22Rv1 (cell line): ENCODE measurements at regions not wholly inside any gene's neighbourhood (a gene's known extent, or its start where the extent isn't known, plus 50 kb on each side); places are given as distances from the start of the nearest gene placed in this dataset.

ENCODE experiments used
- H3K27ac ChIP-seq: fragments of 450-650 bp; 2 replicates; pipeline ENCODE4 v1.5.1; 2017
- CTCF ChIP-seq: fragments of 450-650 bp; IDR thresholded peaks from 2 replicates; pipeline ENCODE4 v1.5.1; 2017; ENCODE audit warnings: mild to moderate bottlenecking
- ZFX ChIP-seq: fragments of 450-650 bp; IDR thresholded peaks from 2 replicates; pipeline ENCODE4 v1.6.1; 2017; ENCODE audit warnings: antibody characterized with exemption, borderline replicate concordance

GRCh38 chr5:54668096-54668495, 150.5 kb downstream of the SNX18 start:
- TF ChIP-seq CTCF (no peak), ZFX (no peak)

GRCh38 chr5:54667136-54667535, 149.6 kb downstream of the SNX18 start:
- no peak overlapping the region for H3K27ac ChIP-seq
- TF ChIP-seq CTCF (no peak), ZFX (no peak)

More at GRCh38 chr5:54668096-54668495, 150.5 kb downstream of the SNX18 start:
- no peak overlapping the region for H3K27ac ChIP-seq

- no peak for TF ChIP-seq ZFX
- TF ChIP-seq CTCF: no peak
- H3K27ac ChIP-seq: no peak overlapping the region
Observed at GRCh38 chr5:54663866-54664265, 146.3 kb downstream of the SNX18 start.

GRCh38 chr5:54661111-54661510, 143.6 kb downstream of the SNX18 start:
- no peak for TF ChIP-seq ZFX
- TF ChIP-seq CTCF: no peak

GRCh38 chr5:54659700-54660131, 142.2 kb downstream of the SNX18 start:
- TF ChIP-seq CTCF (no peak), ZFX (no peak)
- H3K27ac ChIP-seq: no peak overlapping the region

More at GRCh38 chr5:54661111-54661510, 143.6 kb downstream of the SNX18 start:
- no peak overlapping the region for H3K27ac ChIP-seq

GRCh38 chr5:54658010-54658409, 140.5 kb downstream of the SNX18 start:
- no peak overlapping the region for H3K27ac ChIP-seq
- TF ChIP-seq ZFX (no peak), CTCF (no peak)

- TF ChIP-seq CTCF: no peak
- no peak for TF ChIP-seq ZFX
- no peak overlapping the region for H3K27ac ChIP-seq
Observed at GRCh38 chr5:54656261-54656728, 138.7 kb downstream of the SNX18 start.
